COLO668 (cell line): ENCODE measurements at regions not wholly inside any gene's neighbourhood (a gene's known extent, or its start where the extent isn't known, plus 50 kb on each side); places are given as distances from the start of the nearest gene placed in this dataset.
"Not testable (repeated sequence)": the region's sequence is repeated elsewhere in the genome, so short reads cannot be mapped to it uniquely, and the experiment has no call there.

ENCODE experiments used
- DNase-seq: peaks from one replicate; lab custom pipeline; 2025; ENCODE audit not compliant: unreplicated experiment; lab: John Stamatoyannopoulos, UW

DNA sequence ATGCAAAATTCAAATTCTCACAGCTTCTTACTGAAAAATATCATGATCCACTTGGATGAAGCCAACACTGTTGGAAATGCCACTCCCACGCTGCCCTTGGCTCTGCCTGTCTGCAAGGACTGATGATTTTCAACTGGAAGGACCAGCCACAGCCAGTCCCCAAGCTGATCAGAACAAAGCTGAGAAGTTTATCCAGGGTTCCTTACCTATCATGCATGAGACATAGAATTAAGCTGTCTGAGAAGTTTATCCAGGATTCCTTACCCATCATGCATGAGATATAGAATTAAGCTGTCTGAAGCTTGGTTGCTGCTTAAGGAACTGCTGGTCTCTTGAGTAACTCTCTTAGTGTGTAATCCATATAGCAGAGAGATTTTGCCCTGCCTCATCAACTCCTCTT lies 159.8 kb upstream of the TMEM260 start:
- DNase-seq = no peak

DNA sequence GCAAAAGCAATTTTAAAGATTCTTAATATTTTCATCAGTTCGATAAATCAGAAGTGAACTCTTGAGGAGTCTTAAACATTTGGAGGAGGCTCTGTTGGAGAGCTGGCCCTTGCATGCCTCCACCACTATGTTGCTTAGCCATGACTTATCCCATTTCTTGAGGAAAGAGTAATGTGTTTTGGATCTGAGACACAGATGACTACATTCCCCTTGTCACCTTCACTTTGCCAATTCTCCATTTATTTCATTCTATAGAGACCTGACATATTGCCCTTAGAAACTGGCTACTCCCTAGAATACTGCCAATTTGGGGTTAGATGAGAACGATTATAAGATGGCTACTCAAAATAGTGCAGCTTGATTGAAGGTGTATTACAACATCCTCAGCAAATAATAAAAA lies 157.4 kb upstream of the TMEM260 start:
- DNase-seq = no peak

- DNase-seq = peak; percentile 44
Measured at GRCh38 chr14:56422703-56423213, 156.8 kb upstream of the TMEM260 start.

DNA sequence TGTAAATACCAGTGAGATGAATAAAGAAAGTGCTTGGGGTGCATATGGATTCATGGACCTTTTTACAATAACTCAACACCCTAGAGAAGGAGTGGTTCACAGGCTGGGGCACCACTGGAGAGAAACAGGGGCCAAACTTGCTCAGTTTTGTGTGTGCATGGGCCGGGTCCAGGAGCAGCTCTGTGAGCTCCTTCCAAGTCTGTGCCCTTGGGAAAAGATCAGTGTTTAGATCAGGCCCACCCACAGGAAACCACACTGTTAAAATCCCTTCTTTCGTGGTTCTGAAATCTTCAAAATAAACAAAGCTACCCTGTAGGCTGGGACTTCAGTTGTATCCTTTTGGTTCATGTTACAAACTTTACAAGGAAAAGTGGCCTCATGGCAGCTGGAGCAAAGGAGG lies 156.1 kb upstream of the TMEM260 start:
- DNase-seq = no peak

- DNase-seq = no peak
Measured at GRCh38 chr14:56431013-56431412, 148.6 kb upstream of the TMEM260 start.

DNA sequence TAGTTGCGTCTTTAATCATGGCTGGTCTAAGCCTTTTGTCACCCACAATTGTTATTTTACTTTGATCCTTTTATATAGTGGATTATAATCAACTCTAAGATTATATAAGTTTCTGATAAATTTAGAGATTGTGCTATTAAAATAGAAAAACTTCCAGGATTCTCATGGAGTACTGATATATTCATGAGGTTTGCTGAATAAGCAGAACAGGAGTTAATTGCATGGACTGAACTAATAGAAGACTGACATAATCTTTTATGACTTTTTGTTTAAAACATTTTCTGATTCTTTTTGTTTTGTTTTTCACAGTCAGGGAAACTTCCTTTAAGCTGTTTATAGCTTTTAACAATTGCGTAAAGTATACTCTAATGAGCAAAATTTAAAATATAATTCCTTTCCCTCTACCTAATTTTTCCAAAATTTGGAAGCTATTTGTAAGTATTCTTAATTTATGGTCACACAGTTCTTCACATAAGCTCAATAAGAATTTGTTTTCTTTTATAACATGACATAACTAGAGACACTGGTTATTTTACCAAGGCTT lies 129.9 kb upstream of the TMEM260 start:
- DNase-seq = no peak

DNA sequence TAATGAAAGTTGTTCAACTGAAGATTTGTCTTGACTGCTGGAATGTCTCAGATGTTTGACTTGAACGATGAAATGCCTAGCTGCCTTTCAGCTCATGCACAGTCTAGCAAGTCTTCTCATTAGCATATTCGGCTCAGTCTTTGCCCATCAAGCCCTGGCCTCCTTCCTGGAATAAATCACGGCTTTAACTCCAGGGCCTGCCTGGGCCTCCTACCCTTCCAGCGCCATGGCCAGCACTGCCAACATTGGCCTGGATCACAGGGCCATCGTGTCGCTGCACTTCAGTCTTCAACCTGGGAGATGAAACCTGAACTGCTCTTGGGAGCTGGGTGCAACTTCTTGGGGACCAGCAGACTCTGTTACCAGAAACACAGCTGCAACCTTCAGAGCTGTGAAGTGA lies 126.7 kb upstream of the TMEM260 start:
- DNase-seq = no peak

DNA sequence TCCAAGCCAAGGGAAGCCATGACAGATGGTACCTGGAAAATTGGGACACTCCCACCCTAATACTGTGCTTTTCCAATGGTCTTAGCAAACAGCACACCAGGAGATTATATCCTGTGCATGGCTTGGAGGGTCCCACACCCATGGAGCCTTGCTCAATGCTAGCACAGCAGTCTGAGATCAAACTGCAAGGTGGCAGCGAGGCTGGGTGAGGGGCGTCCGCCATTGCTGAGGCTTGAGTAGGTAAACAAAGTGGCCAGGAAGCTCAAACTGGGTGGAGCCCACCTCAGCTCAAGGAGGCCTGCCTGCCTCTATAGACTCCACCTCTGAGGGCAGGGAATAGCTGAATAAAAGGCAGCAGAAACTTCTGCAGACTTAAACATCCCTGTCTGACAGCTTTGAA lies 124.9 kb upstream of the TMEM260 start:
- DNase-seq = not testable (repeated sequence)

DNA sequence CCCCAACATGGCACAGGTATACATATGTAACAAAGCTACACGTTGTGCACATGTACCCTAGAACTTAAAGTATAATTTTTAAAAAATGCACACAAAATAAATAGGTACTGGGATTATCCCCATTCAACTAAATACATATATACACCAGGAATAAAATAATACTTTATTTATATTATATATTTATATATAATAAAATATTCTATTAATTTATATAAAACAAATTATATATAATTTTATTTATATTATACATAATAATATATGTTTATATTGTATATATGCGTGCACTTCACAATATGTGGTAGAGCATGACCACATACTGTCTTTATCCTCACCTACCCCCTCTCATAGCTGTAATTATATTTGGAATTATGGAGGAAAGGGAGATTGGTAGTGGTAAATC lies 119.1 kb upstream of the TMEM260 start:
- DNase-seq = no peak

DNA sequence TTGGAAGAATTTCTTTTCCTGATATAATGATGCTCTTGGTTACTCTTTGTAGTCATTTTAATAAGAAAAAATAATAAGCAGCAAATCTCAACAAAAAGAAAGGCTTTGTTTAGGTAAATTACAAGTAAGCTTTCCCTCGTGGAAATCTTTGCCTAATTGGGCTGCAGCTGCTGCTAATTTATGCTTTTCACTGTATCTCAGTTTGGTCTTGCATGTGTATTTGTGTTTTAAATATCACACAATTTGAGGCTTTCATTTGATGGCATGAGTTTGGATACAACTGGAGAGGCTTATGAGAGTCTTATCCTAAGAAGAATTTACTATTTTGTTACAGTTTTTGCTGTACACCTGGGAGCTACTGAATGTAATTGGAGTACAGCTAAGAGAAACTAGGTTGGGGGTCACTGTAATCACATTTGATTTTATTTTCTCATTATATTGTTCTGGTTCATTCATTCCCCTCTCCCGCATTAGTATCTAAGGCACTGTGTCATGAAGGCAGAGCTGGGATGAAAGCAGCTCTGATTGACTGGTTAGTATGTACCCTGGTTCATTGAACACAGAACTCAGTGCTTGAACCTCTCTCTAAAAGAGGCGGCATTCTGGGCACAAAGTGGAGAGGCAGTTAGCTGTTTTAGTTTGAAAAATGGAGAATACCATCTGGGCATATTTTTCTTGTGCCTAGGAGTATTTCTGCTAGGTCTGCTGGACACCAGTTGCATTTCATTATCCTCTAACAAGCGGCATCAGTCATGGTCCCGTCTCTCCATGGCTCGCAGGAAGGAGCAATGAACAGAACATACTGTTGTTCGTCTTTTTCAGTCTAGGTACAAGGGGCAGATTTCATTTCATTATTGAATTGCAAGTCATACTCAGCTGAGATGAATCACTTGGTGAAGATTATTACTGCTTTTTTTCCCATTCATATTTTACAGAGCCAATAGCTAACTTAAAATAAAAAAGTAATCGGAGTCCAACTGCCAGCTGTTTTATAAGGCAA lies 118.0 kb upstream of the TMEM260 start:
- DNase-seq = no peak

GRCh38 chr14:56463271-56463890 lies 116.2 kb upstream of the TMEM260 start:
- DNase-seq = no peak

- DNase-seq = no peak
Measured at GRCh38 chr14:56471056-56471455, 108.5 kb upstream of the TMEM260 start.

GRCh38 chr14:56474419-56475022 lies 105.1 kb upstream of the TMEM260 start:
- DNase-seq = peak; percentile 35

- DNase-seq = peak; percentile 35
Measured at GRCh38 chr14:56482310-56482911, 97.2 kb upstream of the TMEM260 start.

DNA sequence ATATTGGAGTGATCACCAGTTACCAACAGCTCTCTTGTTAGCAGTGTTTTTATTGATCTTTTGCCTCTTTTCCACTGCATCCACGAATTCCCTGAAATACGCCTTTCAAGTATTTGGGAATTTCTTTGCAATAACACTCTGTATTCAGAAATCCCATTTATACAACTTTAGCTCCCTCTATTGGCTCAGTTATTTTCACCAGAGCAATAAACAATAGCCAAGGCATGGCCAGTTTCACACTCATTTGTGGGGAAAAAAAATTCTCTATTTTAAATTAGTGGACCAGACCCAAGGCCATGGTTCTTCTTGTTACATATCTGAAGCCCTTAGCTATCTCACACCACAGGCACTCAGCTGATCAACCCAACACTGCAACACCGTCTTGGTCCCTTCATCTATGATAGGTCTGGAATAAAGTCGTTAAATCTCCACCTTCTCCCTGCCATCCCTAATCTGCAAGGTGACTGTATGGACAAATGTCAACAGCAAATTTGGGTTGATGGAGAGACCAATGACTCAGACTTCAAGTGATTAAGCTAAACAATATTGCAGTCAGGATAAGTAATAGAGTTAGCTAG lies 92.4 kb upstream of the TMEM260 start:
- DNase-seq = no peak

DNA sequence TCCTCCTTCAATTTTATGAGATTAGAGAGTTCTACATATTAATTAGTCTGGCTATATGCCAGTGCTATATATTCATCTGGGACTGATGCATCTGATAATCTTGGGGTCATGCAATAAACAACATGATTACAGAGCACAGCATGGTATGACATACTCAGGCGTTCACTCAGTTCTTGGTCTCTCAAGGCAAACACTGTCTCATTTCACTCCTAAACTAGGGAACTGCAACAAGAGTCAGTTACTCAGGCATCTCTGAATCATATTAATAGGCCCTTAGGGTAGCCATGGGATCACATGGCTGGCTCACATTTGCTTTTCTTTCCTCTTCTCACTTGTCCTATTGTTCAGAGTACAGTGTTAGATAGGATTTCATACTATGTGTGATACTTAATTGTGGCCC lies 91.8 kb upstream of the TMEM260 start:
- no peak for DNase-seq

DNA sequence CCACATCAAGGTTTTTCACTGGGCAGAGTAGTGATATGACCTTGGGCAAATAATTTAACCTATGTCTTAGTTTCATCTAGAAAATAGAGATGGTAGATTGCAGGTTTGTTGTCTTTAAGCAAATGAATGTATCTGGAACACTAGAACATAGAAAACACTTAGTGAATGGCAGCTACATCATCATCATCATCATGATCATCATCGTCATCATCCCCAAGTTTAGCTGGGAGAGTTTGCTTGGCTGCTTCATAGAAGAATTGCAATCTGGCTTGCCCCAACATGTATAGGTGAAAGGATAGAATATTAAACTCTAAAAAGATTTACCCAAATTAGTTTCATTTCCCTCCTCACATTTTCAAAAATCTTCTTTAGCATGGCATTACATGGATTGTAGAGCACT lies 91.3 kb upstream of the TMEM260 start:
- DNase-seq = no peak

DNA sequence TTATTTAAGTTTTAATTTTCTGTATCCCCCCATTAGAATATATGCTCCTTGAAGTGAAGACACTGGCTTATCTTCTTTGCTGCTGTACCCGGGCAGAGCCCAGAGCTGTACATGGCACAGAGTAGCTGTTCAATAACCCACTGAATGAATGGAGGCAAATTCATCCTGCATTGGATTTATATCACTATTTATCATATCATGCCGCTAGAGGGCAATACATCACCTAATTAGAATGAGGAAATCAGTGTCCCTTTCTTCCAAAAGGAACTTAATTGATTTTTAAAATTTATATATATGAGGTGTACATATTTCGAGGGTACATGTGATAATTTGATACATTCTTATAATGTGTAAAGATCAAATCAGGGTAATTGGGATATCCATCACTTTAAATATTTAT lies 89.2 kb upstream of the TMEM260 start:
- no peak for DNase-seq

- peak; percentile 79 for DNase-seq
Measured at GRCh38 chr14:56491299-56492285, 88.0 kb upstream of the TMEM260 start.
